ENCODE measurements at regions not wholly inside any gene's neighbourhood (a gene's known extent, or its start where the extent isn't known, plus 50 kb on each side); places are given as distances from the start of the nearest gene placed in this dataset.
A peak's percentile ranks its signal among the peaks of the same experiment; 100 is the strongest.

DNA sequence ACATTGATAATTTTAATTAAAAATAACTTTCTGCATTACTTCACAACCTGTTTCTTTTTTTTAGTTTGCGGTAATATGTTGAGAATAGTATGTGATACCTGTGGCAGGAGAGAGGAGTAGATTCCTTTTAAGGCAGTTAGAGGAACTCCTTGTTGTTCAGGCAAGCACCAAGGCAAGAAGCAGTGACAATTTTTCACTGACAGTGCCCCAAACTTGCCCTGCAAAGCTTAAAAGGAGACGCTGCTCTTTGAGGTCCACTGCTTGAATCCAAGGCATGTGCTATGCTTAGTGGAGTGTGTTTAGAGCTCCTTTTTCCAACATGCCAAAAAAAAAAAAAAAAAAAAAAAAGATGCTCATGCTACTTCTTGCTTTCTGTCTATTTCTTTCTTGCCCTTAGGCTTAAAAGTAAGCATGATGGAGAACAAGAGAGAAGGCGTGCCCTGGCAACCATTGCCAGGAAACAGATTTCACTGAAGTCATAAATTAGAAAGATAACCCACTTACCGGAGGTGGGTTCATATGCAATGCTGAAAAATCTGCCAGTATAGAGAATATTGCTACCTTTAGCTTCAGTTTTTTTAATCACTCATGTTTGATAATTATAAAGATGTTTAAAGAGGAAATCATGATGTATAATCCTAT is 58.3 kb upstream of the DYRK2 start:
- no peaks in the 10 kb centered on the region for H3K36me3 Mint-ChIP-seq (ENCODE audit: low read depth)
- peaks cover 7% of the 10 kb centered on the region for H3K9me3 Mint-ChIP-seq
- H3K4me1 Mint-ChIP-seq = peaks cover 42% of the 10 kb centered on the region
- H3K4me3 Mint-ChIP-seq = no peak overlapping the region
- no peak overlapping the region for H3K27ac Mint-ChIP-seq
- H3K27me3 Mint-ChIP-seq = peaks cover 9% of the 10 kb centered on the region
- intact Hi-C loops (cut with micrococcal nuclease) = loop anchor here (5.0 kb wide), 2 partner anchors 42 to 57 kb away; partner anchors contain the start of gene DYRK2
- peak; percentile 75 for DNase-seq

DNA sequence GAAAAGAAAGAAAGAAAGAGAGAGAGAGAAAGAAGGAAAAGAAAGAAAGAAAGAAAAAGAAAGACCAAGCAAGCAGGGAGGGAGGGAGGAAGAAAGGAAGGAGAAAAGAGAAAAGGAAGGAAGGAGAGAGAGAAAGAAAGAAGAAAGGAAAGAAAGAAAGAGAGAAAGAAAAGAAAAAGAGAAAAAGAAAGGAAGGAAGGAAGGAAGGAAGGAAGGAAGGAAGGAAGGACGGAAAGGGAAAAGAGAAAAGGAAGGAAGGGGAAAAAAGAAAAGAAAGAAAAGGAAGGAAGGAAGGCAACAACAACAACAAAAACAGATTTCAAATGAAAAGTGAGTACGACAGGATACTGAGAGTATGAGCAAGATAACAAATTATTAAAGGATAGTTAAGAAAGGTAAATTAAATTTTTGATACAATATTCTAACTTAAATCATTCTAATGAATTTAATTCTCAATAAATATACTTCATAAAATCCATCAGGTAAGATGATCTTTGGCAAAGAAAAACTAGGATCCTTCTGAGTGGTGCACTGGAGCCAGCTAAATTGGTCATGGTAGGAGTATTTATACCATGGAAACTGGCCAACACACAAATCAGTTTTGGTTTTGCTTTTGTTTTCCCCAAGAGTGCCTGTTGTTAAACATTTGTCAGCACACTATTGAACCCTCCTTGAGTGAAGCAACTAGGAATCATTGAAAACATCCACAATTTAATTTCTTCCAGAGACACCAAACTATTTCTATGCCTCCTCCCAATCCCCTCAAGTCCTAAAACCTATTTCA is 56.1 kb upstream of the DYRK2 start:
- Mint-ChIP-seq H3K27me3 (peaks cover 4% of the 10 kb centered on the region), H3K27ac (peak overlapping the region; percentile 74), H3K36me3 (ENCODE audit: low read depth) (no peaks in the 10 kb centered on the region), H3K4me1 (peaks cover 42% of the 10 kb centered on the region), H3K9me3 (peaks cover 9% of the 10 kb centered on the region), H3K4me3 (peak overlapping the region; percentile 41)
- intact Hi-C loops (cut with micrococcal nuclease) = loop anchor here (1.0 to 5.0 kb wide), 4 partner anchors 13 to 106 kb away; partner anchors contain the start of gene DYRK2
- peak; percentile 82 for DNase-seq

DNA sequence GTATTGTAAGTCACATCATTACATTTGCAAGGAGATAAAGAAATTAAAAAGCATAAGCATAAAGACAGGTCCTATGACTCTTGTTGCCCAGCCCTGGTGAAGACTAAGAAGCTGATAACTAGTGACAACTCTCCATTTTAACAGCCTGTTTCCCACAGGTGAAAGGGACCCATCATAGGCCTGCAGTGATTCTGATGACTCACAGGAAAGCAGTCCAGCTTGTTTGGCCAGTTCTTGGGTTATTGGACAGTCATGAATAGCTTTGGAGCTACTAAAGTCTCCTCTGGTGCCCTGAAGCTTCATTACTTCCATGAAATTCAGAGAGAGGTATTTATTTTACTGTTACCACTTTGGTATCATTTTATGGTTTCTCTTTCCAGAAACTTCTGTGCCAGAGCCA is 55.5 kb upstream of the DYRK2 start:
- no peaks in the 10 kb centered on the region for H3K36me3 Mint-ChIP-seq (ENCODE audit: low read depth)
- peak overlapping the region; percentile 67 for H3K27ac Mint-ChIP-seq
- H3K4me3 Mint-ChIP-seq = peak overlapping the region; percentile 27
- peak; percentile 60 for DNase-seq
- H3K27me3 Mint-ChIP-seq = peaks cover 3% of the 10 kb centered on the region
- peaks cover 14% of the 10 kb centered on the region for H3K9me3 Mint-ChIP-seq
- H3K4me1 Mint-ChIP-seq = peaks cover 42% of the 10 kb centered on the region
- intact Hi-C loops (cut with micrococcal nuclease) = loop anchor here (2.0 to 5.0 kb wide), 3 partner anchors 39 to 106 kb away; partner anchors contain the start of gene DYRK2

DNA sequence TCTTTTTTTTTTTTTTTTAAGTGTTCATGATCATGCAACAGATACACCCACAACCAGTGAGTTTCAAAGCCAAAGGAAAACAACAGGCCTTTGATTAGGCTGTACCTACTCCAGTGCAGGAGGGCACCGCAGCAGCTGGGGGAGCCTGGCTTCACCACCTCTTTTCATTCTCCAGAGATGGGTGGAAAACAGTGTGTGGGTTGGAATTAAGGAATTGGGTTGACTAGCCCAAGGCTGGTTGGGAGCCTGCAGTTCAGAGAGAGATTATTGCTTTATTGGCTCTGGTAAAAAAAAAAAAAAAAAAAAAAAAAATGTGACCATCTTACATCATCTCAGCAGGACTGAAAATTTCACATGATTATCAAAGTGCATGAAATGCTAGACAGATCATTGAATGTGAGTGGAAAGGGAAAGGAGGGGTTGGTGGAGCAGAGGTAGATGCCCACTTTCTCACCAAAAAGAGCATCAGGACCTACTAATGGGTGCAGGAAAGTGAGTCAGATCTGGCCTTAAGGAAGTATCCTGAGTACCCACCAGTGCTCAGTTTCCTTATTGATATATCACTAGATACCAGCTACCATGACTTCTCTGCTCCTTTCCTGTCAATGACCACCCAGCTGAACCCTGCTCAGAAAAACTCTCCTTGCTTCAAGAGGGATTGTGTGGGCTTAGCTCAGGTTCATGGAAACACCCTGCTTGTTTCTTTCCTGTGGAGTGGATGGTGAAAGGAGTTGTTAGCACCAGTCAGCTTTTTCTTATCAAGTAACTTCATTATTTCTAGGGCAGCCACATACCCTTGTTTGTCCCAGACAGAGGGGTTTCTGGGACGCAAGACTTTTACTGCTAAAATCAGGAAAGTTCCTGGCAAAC is 54.8 kb upstream of the DYRK2 start:
- H3K36me3 Mint-ChIP-seq (ENCODE audit: low read depth) = no peaks in the 10 kb centered on the region
- no peak overlapping the region for H3K4me3 Mint-ChIP-seq
- peak overlapping the region; percentile 36 for H3K27ac Mint-ChIP-seq
- intact Hi-C loops (cut with micrococcal nuclease) = loop anchor here (2.0 to 5.0 kb wide), 3 partner anchors 39 to 105 kb away; partner anchors contain the start of gene DYRK2
- DNase-seq = peak; percentile 60
- peaks cover 3% of the 10 kb centered on the region for H3K27me3 Mint-ChIP-seq
- peaks cover 14% of the 10 kb centered on the region for H3K9me3 Mint-ChIP-seq
- H3K4me1 Mint-ChIP-seq = peaks cover 42% of the 10 kb centered on the region

DNA sequence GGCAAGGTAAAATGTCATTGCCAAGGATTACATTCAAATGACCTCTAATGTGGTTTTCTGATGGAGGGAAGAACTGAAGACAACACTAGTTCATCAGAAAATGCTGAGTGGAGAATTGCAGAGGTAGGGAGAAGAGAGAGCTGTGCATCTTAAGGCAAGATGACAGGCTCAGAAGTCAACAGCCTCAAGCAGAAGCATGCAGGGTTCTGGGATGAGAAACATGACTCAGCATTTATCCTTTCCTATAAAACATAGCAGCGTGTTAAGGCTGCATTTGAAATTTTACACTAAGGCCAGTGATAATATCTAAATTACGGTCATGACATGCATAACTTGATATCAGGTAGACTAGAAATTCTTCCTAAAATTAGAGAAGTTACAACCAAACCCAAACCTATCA is 53.7 kb upstream of the DYRK2 start:
- Mint-ChIP-seq H3K27ac (no peak overlapping the region), H3K27me3 (no peaks in the 10 kb centered on the region), H3K9me3 (peaks cover 16% of the 10 kb centered on the region), H3K4me3 (no peak overlapping the region), H3K36me3 (ENCODE audit: low read depth) (peaks cover 1% of the 10 kb centered on the region), H3K4me1 (peaks cover 37% of the 10 kb centered on the region)
- DNase-seq = no peak
- intact Hi-C loops (cut with micrococcal nuclease) = loop anchor here (5.0 kb wide), 2 partner anchors 37 to 52 kb away; partner anchors contain the start of gene DYRK2

DNA sequence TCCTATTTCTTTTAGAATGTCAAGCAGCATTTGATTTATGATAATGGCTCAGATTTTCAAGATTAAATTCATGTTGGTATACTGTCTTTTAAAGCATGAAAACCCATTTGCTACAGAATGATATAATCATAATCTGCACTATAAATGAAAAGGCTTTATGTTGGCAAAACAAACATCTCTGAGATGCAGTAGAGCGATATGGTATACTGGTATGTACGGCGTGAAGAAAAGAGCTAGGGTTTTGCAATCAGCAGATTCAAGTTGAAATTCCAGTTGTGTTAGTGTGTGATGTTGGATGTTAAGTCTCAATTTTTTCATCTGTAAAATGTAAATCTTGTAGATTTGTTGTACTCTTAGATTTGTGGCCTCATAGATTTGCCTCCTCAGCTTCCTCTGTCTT is 53.2 kb upstream of the DYRK2 start:
- Mint-ChIP-seq H3K4me1 (peaks cover 37% of the 10 kb centered on the region), H3K4me3 (no peak overlapping the region), H3K36me3 (ENCODE audit: low read depth) (peaks cover 2% of the 10 kb centered on the region), H3K9me3 (peaks cover 18% of the 10 kb centered on the region), H3K27ac (no peak overlapping the region), H3K27me3 (no peaks in the 10 kb centered on the region)
- intact Hi-C loops (cut with micrococcal nuclease) = no loop called here
- no peak for DNase-seq

DNA sequence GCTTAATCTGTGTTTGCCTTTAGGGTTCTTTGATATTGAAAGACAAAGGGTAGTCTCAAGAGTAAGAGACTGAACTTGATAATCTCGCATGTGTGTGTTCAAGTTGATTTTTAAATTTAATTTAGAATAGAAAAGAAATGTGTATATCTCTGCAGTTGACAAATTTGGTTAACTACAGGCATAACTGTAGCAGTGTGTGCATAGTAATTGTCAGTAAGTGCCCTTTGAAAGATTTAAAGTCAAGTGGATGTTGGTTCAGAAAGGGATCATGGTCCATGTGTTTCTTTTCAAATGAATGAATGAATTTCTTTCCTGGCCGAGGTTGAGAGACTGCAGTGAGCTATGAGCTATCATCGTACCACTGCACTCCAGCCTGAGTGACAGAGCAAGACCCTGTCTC is 49.9 kb upstream of the DYRK2 start:
- peaks cover 18% of the 10 kb centered on the region for H3K9me3 Mint-ChIP-seq
- intact Hi-C loops (cut with micrococcal nuclease) = no loop called here
- DNase-seq = no peak
- no peak overlapping the region for H3K27ac Mint-ChIP-seq
- peaks cover 2% of the 10 kb centered on the region for H3K36me3 Mint-ChIP-seq (ENCODE audit: low read depth)
- H3K27me3 Mint-ChIP-seq = peaks cover 2% of the 10 kb centered on the region
- no peak overlapping the region for H3K4me3 Mint-ChIP-seq
- H3K4me1 Mint-ChIP-seq = peaks cover 12% of the 10 kb centered on the region
